ENCODE measurements at regions not wholly inside any gene's neighbourhood (a gene's known extent, or its start where the extent isn't known, plus 50 kb on each side); places are given as distances from the start of the nearest gene placed in this dataset.

DNA sequence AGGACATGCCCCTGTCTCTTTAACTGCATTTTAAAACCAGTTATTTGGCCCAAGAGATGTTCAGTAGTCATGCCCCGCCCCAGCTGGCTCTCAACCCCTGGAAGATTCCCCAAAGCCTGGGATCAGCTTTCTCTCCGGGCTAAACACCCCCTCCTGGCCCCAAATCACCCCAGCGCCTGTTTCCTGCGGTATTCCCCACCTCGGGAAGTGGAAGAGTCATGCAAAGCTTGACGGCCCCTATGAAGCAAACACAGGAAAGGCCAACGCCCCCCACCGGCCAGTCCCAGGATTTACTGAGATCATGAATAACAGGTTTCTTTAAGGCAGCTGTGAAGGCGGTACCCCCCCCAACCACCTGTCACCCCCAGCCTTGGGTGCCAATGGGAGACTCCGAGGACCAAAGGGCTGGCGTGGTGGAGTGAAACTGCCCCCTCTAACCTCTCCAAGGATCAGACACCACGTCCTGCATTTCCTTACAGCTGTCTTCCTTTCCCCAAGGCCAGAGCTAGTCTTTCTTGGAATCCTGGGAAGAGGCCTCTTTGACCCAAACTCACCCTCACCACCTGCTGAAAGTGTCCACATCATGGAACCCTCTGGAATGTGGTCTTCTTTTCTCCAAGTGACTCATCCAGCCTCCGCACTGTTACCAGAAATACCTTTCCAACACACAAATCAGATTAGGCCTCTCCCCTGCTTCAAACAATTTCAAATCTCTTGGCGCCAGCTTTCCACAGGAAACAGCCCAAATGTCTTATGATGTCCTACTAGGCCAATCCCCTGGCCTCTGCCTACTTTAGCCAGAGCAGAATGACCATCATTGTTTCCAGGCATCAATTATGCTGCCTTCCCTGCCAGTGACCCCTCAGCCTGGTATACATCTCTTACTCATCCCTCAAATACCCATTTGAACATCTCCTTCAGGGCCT, 301.5 kb downstream of the ZEB1 start:
- Histone ChIP-seq H3K9me3 (ENCODE audit: control insufficient read depth, low read length) (peaks cover 4% of the 10 kb centered on the region), H3K4me3 (ENCODE audit: extremely low read depth, insufficient read depth, low read length, poor library complexity, severe bottlenecking) (no peak overlapping the region), H3K36me3 (ENCODE audit: control insufficient read depth, insufficient read depth, low read length) (no peaks in the 10 kb centered on the region), H3K4me1 (ENCODE audit: control insufficient read depth, insufficient read depth, low read length, poor library complexity, severe bottlenecking) (peaks cover 13% of the 10 kb centered on the region), H3K27ac (ENCODE audit: low read depth, low read length, severe bottlenecking) (no peak overlapping the region)
- 71 to 81% methylated on average over 11 to 13 of the region's 14 CpGs for WGBS, 2 experiments (ENCODE audit: insufficient coverage in 2 of 2)

DNA sequence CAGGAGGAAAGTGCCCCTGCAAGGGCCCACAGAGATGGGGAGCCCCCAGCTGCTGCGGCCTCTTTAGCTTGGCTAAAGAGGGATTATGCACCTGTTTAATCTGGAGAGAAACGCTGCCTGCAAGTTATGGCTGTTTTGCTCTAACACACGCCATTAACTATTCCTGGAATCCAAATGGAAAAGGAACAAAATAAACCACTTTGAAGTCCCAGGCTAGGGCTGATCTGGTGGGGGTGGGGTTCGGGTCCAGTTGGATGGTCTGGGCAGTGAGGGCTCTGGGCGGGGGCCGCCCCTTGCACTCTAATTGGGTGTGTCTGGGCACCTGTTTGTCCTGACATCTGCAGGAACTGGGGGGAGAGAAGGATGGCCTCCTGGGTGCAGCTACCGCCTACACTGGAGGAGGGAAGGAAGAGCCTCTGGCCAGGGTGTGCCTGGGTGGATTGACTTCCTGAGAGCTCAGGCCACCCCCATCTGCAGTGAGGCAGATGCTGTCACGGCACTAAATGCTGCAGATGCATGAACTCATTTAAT, 300.6 kb downstream of the ZEB1 start:
- H3K36me3 ChIP-seq (ENCODE audit: control insufficient read depth, insufficient read depth, low read length): no peaks in the 10 kb centered on the region
- no peak overlapping the region for H3K27ac ChIP-seq (ENCODE audit: low read depth, low read length, severe bottlenecking)
- H3K4me3 ChIP-seq (ENCODE audit: extremely low read depth, insufficient read depth, low read length, poor library complexity, severe bottlenecking): no peak overlapping the region
- H3K4me1 ChIP-seq (ENCODE audit: control insufficient read depth, insufficient read depth, low read length, poor library complexity, severe bottlenecking): peaks cover 13% of the 10 kb centered on the region
- 94 to 97% methylated on average over 4 to 5 of the region's 8 CpGs for WGBS, 2 experiments (ENCODE audit: insufficient coverage in 2 of 2)
- no peaks in the 10 kb centered on the region for H3K9me3 ChIP-seq (ENCODE audit: control insufficient read depth, low read length)

DNA sequence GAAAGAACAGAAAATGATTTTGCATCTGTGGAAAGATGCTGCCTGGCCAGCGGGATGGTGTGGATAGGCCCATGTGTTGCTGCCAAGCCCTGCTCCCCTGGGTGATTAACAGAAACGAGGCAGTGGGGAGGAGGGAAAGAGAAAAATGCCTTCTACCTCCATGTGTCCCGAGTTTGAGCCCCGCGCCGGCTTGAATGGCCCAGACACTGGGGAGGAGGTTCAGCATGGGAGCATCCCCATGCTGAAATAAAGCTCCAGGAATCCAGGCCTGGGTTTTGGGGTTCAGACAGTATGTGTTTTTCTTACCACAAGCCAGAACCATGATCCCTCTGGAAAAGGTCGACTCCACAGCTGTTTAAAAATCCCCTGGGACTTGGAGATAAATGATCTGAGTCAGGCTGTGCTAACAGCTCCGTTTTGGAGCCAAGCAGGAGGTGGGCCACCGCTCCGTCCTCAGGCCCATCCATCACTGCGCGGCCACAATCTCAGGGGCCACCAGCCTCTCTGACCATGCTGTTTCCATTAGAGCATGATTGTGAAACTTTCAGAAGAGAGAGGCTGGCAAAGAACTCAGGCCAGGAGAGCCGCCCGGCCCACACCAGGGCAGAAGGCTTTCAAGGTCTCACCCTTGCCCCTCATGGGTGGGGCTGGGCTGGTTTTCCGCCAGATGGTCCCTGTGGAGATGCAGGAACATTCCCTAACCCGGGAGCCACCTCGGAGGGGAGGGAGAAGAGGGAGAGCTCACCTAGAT, 299.7 kb downstream of the ZEB1 start:
- 90 to 98% methylated on average over 12 to 14 of the region's 17 CpGs for WGBS, 2 experiments (ENCODE audit: insufficient coverage in 2 of 2)
- Histone ChIP-seq H3K9me3 (ENCODE audit: control insufficient read depth, low read length) (no peaks in the 10 kb centered on the region), H3K36me3 (ENCODE audit: control insufficient read depth, insufficient read depth, low read length) (no peaks in the 10 kb centered on the region), H3K4me1 (ENCODE audit: control insufficient read depth, insufficient read depth, low read length, poor library complexity, severe bottlenecking) (peaks cover 13% of the 10 kb centered on the region), H3K4me3 (ENCODE audit: extremely low read depth, insufficient read depth, low read length, poor library complexity, severe bottlenecking) (no peak overlapping the region), H3K27ac (ENCODE audit: low read depth, low read length, severe bottlenecking) (no peak overlapping the region)

DNA sequence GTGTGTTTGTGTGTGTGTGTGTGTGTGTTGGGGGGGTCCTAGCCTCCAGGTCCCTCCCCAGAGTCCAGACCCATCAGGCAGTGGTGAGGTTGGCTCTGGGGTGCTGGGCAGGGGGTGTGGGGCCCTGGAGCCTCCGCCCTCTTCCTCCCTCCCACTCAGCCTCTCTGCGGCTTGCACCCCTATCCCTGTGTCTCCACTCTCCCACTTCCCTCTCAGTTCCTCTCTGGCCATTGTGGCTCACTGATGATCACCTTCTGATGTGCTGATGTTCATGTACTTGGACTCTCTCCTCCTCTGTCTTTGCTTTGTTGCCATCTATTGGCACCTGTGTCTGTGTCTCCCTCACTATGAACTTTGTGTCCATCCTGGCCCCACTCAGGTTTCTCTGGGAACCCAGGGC, 298.7 kb downstream of the ZEB1 start:
- peaks cover 13% of the 10 kb centered on the region for H3K4me1 ChIP-seq (ENCODE audit: control insufficient read depth, insufficient read depth, low read length, poor library complexity, severe bottlenecking)
- H3K4me3 ChIP-seq (ENCODE audit: extremely low read depth, insufficient read depth, low read length, poor library complexity, severe bottlenecking): no peak overlapping the region
- H3K36me3 ChIP-seq (ENCODE audit: control insufficient read depth, insufficient read depth, low read length): no peaks in the 10 kb centered on the region
- no peak overlapping the region for H3K27ac ChIP-seq (ENCODE audit: low read depth, low read length, severe bottlenecking)
- no peaks in the 10 kb centered on the region for H3K9me3 ChIP-seq (ENCODE audit: control insufficient read depth, low read length)
- 100% methylated on average over 1 of the region's 2 CpGs for WGBS, 2 experiments (ENCODE audit: insufficient coverage in 2 of 2)

DNA sequence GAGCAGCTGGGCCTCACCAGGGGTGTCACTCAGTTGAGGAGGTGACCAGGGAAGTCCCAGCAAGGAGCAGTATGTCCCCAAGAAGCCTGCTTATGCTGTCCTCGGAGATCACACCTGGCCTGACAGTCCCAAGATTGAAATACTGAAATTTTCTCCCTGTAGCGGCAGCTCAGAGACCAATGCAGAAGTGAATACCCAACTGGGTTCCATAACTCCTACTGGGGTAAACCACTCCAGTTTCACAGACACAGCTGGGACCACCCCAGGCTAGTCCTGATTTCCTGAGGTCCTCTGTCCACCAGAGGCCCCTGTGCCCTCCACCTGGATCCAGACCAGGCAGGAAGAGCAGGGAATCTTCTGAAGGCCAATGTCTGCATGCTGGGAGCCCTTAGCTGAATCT, 298.1 kb downstream of the ZEB1 start:
- Histone ChIP-seq H3K4me3 (ENCODE audit: extremely low read depth, insufficient read depth, low read length, poor library complexity, severe bottlenecking) (no peak overlapping the region), H3K4me1 (ENCODE audit: control insufficient read depth, insufficient read depth, low read length, poor library complexity, severe bottlenecking) (peaks cover 13% of the 10 kb centered on the region), H3K36me3 (ENCODE audit: control insufficient read depth, insufficient read depth, low read length) (no peaks in the 10 kb centered on the region), H3K27ac (ENCODE audit: low read depth, low read length, severe bottlenecking) (no peak overlapping the region), H3K9me3 (ENCODE audit: control insufficient read depth, low read length) (no peaks in the 10 kb centered on the region)
- 91 to 96% methylated on average over 2 of the region's 2 CpGs for WGBS, 2 experiments (ENCODE audit: insufficient coverage in 2 of 2)

DNA sequence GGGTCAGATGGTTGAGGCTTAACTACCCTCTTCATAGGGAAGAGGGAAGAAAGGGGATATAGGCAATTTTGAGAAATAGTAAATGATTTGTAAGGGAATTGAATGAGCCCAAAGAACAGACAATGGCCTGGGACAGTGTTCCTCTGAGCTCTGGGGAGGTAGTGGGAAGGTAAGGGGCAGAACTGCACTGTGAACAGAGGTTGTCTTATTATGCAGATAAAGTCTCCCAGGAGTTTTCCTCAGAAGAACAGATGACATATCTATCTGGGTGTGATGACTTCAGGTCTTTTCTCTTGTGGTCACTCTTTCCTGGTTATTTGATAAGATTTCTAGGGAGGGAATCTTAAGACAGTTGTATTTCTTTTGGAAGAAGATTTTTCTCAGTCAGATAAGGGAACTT, 296.1 kb downstream of the ZEB1 start:
- no peak overlapping the region for H3K27ac ChIP-seq (ENCODE audit: low read depth, low read length, severe bottlenecking)
- peaks cover 7% of the 10 kb centered on the region for H3K4me1 ChIP-seq (ENCODE audit: control insufficient read depth, insufficient read depth, low read length, poor library complexity, severe bottlenecking)
- H3K36me3 ChIP-seq (ENCODE audit: control insufficient read depth, insufficient read depth, low read length): no peaks in the 10 kb centered on the region
- H3K9me3 ChIP-seq (ENCODE audit: control insufficient read depth, low read length): no peaks in the 10 kb centered on the region
- H3K4me3 ChIP-seq (ENCODE audit: extremely low read depth, insufficient read depth, low read length, poor library complexity, severe bottlenecking): no peak overlapping the region

DNA sequence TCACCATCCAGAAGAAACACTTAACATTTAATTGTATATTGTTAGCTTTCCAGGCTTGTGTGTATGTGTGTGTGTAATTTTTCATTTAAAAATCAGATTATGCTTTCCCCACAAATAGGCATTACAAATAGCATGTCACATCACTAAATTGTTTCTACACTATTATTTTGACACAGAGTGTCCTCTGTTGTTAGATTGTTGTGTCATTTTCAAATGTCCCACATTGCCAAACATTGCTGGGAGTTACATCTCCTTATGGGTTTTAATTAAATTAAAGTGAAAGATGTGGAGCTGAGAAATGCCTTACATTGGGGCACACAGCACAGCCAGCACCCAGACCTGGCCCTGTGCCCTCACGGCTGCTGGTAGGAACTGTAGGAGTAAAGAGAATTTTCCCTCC, 295.6 kb downstream of the ZEB1 start:
- Histone ChIP-seq H3K9me3 (ENCODE audit: control insufficient read depth, low read length) (no peaks in the 10 kb centered on the region), H3K4me1 (ENCODE audit: control insufficient read depth, insufficient read depth, low read length, poor library complexity, severe bottlenecking) (peaks cover 2% of the 10 kb centered on the region), H3K36me3 (ENCODE audit: control insufficient read depth, insufficient read depth, low read length) (no peaks in the 10 kb centered on the region), H3K4me3 (ENCODE audit: extremely low read depth, insufficient read depth, low read length, poor library complexity, severe bottlenecking) (no peak overlapping the region), H3K27ac (ENCODE audit: low read depth, low read length, severe bottlenecking) (no peak overlapping the region)
- no CpG with 5 or more reads among the region's 1 CpG for WGBS, 2 experiments (ENCODE audit: insufficient coverage in 2 of 2)

DNA sequence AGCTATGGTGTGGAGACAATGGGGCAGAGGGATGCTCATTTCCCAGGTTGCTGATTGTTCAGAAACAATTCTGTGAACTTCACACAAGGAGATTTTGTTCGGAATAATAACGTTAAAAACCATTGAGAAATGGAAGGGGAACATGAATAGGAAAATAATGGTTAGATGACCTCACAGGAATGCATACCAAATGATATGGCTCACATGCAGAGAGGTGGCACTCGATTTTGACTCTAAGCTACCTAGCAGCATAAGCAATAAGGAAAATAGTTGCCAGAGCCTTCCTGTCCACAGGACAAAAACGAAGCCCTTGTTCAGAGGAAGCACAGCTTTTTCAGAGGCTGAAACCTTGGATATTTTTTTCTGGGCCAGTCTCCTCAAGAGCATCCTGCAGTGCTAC, 293.1 kb downstream of the ZEB1 start:
- H3K9me3 ChIP-seq (ENCODE audit: control insufficient read depth, low read length): no peaks in the 10 kb centered on the region
- H3K36me3 ChIP-seq (ENCODE audit: control insufficient read depth, insufficient read depth, low read length): no peaks in the 10 kb centered on the region
- no peak overlapping the region for H3K4me3 ChIP-seq (ENCODE audit: extremely low read depth, insufficient read depth, low read length, poor library complexity, severe bottlenecking)
- 80 to 87% methylated on average over 4 of the region's 4 CpGs for WGBS, 2 experiments (ENCODE audit: insufficient coverage in 2 of 2)
- no peak overlapping the region for H3K27ac ChIP-seq (ENCODE audit: low read depth, low read length, severe bottlenecking)
- no peaks in the 10 kb centered on the region for H3K4me1 ChIP-seq (ENCODE audit: control insufficient read depth, insufficient read depth, low read length, poor library complexity, severe bottlenecking)

DNA sequence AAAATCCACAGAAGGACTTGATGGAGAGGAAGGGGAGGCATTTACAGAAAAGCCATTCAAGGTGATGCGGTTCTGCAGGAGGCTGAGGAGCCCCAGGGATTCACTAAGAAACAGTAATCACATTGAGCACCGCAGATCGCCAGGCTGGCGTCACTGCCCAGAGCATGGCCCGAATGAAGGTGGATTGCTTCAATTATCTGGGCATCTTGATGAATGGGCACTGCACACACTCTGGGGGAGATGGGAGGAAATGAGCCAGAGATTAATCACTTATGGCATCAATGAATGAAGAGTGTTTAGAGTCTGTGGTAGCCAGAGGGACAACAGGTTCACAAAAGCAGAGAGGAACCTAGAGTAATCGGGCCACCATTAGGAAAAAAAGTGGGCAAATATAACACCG, 292.1 kb downstream of the ZEB1 start:
- Histone ChIP-seq H3K4me3 (ENCODE audit: extremely low read depth, insufficient read depth, low read length, poor library complexity, severe bottlenecking) (no peak overlapping the region), H3K4me1 (ENCODE audit: control insufficient read depth, insufficient read depth, low read length, poor library complexity, severe bottlenecking) (no peaks in the 10 kb centered on the region), H3K27ac (ENCODE audit: low read depth, low read length, severe bottlenecking) (no peak overlapping the region), H3K9me3 (ENCODE audit: control insufficient read depth, low read length) (no peaks in the 10 kb centered on the region), H3K36me3 (ENCODE audit: control insufficient read depth, insufficient read depth, low read length) (no peaks in the 10 kb centered on the region)
- 95 to 97% methylated on average over 7 of the region's 7 CpGs for WGBS, 2 experiments (ENCODE audit: insufficient coverage in 2 of 2)

DNA sequence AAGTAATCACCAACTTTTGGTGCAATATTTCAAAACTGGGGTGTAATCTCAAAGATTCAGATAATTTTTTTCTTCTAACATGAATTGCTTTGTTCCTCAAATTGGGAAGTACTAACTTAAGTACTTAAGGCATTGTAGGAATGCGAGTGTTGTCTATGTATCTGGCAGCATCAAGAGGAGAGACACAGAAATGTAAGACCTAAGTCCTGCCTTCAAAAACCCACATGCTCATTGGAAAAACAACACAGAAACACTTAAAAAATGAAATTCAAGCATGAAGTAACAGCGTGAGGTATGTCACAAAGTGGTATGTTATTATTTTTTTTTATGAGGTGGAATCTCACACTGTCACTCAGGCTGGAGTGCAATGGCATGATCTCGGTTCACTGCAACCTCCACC, 288.5 kb downstream of the ZEB1 start:
- WGBS, 2 experiments (ENCODE audit: insufficient coverage in 2 of 2): 67% methylated on average over 1 of the region's 3 CpGs; no CpG with 5 or more reads in 1 of the 2 experiments
- Histone ChIP-seq H3K27ac (ENCODE audit: low read depth, low read length, severe bottlenecking) (no peak overlapping the region), H3K36me3 (ENCODE audit: control insufficient read depth, insufficient read depth, low read length) (no peaks in the 10 kb centered on the region), H3K4me3 (ENCODE audit: extremely low read depth, insufficient read depth, low read length, poor library complexity, severe bottlenecking) (no peak overlapping the region), H3K9me3 (ENCODE audit: control insufficient read depth, low read length) (no peaks in the 10 kb centered on the region), H3K4me1 (ENCODE audit: control insufficient read depth, insufficient read depth, low read length, poor library complexity, severe bottlenecking) (no peaks in the 10 kb centered on the region)

DNA sequence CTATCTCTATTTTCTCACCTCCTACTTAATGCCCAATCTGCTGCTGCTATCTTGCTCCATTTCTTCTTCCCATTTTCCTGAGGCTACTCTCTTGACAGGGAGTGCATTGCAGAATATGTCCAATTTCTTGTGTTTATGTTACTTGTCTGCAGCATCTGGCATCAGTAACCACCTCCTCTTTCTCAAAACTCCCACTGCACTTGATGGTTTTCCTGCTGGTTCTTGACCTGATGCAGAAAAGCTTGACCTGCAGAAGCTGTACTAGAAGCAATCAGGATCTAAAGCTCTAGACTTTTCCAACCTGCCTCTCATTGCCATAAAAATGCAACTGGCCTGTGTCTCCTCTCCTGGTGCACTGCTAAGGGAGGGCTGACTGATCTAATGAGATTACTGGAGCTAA, 287.8 kb downstream of the ZEB1 start:
- no peak overlapping the region for H3K27ac ChIP-seq (ENCODE audit: low read depth, low read length, severe bottlenecking)
- no peaks in the 10 kb centered on the region for H3K9me3 ChIP-seq (ENCODE audit: control insufficient read depth, low read length)

More for the DNA sequence above, 287.8 kb downstream of the ZEB1 start:
- Histone ChIP-seq H3K4me3 (ENCODE audit: extremely low read depth, insufficient read depth, low read length, poor library complexity, severe bottlenecking) (no peak overlapping the region), H3K4me1 (ENCODE audit: control insufficient read depth, insufficient read depth, low read length, poor library complexity, severe bottlenecking) (no peaks in the 10 kb centered on the region), H3K36me3 (ENCODE audit: control insufficient read depth, insufficient read depth, low read length) (no peaks in the 10 kb centered on the region)
